SK-N-MC (cell line): ENCODE measurements at regions not wholly inside any gene's neighbourhood (a gene's known extent, or its start where the extent isn't known, plus 50 kb on each side); places are given as distances from the start of the nearest gene placed in this dataset.

ENCODE experiments used
- EZH2 ChIP-seq: fragments of 200-600 bp; sonication (generic); IDR thresholded peaks from one replicate; pipeline ENCODE4 v1.6.1; 2017; ENCODE audit warnings: antibody characterized with exemption
- POLR2AphosphoS5 ChIP-seq: IDR thresholded peaks from 2 replicates; pipeline ENCODE4 v1.6.1; 2012; ENCODE audit warnings: mild to moderate bottlenecking, low read depth, low read length, borderline replicate concordance

- no peak for TF ChIP-seq EZH2
- no peak for TF ChIP-seq POLR2AphosphoS5
These were observed 397.4 kb downstream of the PTPRU start for GRCh38 chr1:29633771-29634170.
